ENCODE measurements at regions not wholly inside any gene's neighbourhood (a gene's known extent, or its start where the extent isn't known, plus 50 kb on each side); places are given as distances from the start of the nearest gene placed in this dataset.
A peak's percentile ranks its signal among the peaks of the same experiment; 100 is the strongest.

DNA sequence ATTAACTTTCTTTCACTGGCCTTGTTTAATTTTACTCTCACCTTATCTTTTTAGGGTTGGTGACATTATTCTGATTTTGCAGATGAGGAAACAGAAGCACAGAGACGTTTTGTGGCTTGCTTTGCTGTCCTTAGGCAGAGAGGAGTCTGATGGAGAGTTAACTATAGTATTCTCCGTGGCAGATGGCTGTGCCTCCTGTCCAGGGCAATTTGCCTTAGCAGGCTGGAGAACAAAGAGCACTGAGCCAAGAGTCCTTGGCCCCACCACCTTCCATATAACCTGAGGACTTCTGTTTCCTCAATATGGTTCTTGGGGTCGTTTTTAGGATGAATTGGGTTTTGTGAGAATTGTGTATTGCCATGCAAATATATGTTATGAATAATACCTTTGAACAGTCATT is 71.4 kb upstream of the BACH2 start:
- H4K20me1 ChIP-seq (ENCODE audit: insufficient read depth, low read length) = no peaks in the 10 kb centered on the region
- peaks cover 18% of the 10 kb centered on the region for H3K4me1 Mint-ChIP-seq (ENCODE audit: low read depth, unreplicated experiment)
- H3K9ac ChIP-seq (ENCODE audit: low read length) = peak overlapping the region; percentile 78
- no peak overlapping the region for H3K4me3 Mint-ChIP-seq (ENCODE audit: unreplicated experiment)
- H3K36me3 Mint-ChIP-seq (ENCODE audit: low read depth, unreplicated experiment) = no peaks in the 10 kb centered on the region
- peaks cover 14% of the 10 kb centered on the region for H3K4me1 ChIP-seq (ENCODE audit: insufficient read depth, low read length)
- no peaks in the 10 kb centered on the region for H3K36me3 ChIP-seq (ENCODE audit: insufficient read depth, low read length)
- no peaks in the 10 kb centered on the region for H3K9me3 ChIP-seq (ENCODE audit: insufficient read depth, low read depth, low read length)
- FAIRE-seq = no peak
- peak overlapping the region; percentile 73 for H3K4me2 ChIP-seq (ENCODE audit: low read length)
- peak overlapping the region; percentile 97 for H3K27ac ChIP-seq (ENCODE audit: low read depth, low read length)
- no peak overlapping the region for H3K4me3 ChIP-seq (ENCODE audit: insufficient read depth, low read depth, low read length)
- TF ChIP-seq EZH2 (IDR thresholded peaks at IDR 0.05; ENCODE audit: insufficient read depth, low read length) = no peak
- TF ChIP-seq, protein P1, sequence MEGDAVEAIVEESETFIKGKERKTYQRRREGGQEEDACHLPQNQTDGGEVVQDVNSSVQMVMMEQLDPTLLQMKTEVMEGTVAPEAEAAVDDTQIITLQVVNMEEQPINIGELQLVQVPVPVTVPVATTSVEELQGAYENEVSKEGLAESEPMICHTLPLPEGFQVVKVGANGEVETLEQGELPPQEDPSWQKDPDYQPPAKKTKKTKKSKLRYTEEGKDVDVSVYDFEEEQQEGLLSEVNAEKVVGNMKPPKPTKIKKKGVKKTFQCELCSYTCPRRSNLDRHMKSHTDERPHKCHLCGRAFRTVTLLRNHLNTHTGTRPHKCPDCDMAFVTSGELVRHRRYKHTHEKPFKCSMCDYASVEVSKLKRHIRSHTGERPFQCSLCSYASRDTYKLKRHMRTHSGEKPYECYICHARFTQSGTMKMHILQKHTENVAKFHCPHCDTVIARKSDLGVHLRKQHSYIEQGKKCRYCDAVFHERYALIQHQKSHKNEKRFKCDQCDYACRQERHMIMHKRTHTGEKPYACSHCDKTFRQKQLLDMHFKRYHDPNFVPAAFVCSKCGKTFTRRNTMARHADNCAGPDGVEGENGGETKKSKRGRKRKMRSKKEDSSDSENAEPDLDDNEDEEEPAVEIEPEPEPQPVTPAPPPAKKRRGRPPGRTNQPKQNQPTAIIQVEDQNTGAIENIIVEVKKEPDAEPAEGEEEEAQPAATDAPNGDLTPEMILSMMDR (IDR thresholded peaks at IDR 0.05; ENCODE audit: insufficient read depth, low read depth, low read length) = no peak
- peaks cover 4% of the 10 kb centered on the region for H3K27me3 ChIP-seq (ENCODE audit: insufficient read depth, low read length)
- no peaks in the 10 kb centered on the region for H3K9me3 Mint-ChIP-seq (ENCODE audit: unreplicated experiment)
- H3K27me3 Mint-ChIP-seq (ENCODE audit: low read depth, unreplicated experiment) = no peaks in the 10 kb centered on the region
- no peaks in the 10 kb centered on the region for H3K79me2 ChIP-seq (ENCODE audit: insufficient read depth, low read length)
- H2AFZ ChIP-seq (ENCODE audit: low read depth, low read length) = no peak overlapping the region
- no peak for DNase-seq (ENCODE audit: low read depth)
- H3K27ac Mint-ChIP-seq (ENCODE audit: unreplicated experiment) = peak overlapping the region; percentile 99

DNA sequence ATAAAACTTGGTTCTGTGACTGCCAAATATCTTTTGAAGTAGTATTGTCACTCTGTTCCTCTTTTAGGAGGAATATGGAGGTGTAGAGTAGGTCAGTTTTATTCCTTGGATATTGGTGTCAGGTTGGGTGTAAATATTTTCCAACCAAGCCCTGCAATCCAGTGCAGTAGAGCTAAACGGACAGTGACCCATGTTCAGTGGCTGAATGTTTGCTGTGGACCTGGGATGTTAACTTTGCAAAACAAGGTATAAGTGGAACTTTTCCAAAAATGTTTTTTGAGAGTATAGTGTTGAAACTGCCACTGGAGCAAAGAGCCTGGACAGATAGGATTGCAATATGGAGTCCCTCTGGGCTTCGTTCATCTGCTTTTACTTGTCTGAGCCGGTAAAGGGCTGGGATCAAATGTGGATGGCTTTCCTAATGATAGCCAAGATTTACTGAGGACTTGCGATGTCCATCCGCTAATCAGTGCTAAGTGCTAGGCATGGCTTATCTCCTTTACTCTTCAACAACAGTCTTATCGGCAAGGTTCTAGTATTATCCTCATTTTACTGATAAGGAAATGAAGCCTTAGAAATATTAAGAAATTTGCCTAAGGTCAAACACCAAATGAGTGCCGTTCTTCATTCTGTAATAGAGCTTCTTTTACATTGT is 69.0 kb upstream of the BACH2 start:
- FAIRE-seq (no peak), DNase-seq (ENCODE audit: low read depth) (no peak)
- Histone ChIP-seq H3K4me2 (ENCODE audit: low read length) (no peak overlapping the region), H2AFZ (ENCODE audit: low read depth, low read length) (no peak overlapping the region), H3K4me1 (ENCODE audit: insufficient read depth, low read length) (peaks cover 18% of the 10 kb centered on the region), H4K20me1 (ENCODE audit: insufficient read depth, low read length) (no peaks in the 10 kb centered on the region), H3K9ac (ENCODE audit: low read length) (no peak overlapping the region), H3K4me3 (ENCODE audit: insufficient read depth, low read depth, low read length) (no peak overlapping the region), H3K27ac (ENCODE audit: low read depth, low read length) (no peak overlapping the region), H3K9me3 (ENCODE audit: insufficient read depth, low read depth, low read length) (no peaks in the 10 kb centered on the region), H3K27me3 (ENCODE audit: insufficient read depth, low read length) (peaks cover 4% of the 10 kb centered on the region), H3K79me2 (ENCODE audit: insufficient read depth, low read length) (no peaks in the 10 kb centered on the region), H3K36me3 (ENCODE audit: insufficient read depth, low read length) (no peaks in the 10 kb centered on the region)
- no peak for TF ChIP-seq EZH2 (IDR thresholded peaks at IDR 0.05; ENCODE audit: insufficient read depth, low read length)
- TF ChIP-seq, protein P1 (IDR thresholded peaks at IDR 0.05; ENCODE audit: insufficient read depth, low read depth, low read length) = no peak
- Mint-ChIP-seq H3K9me3 (ENCODE audit: unreplicated experiment) (no peaks in the 10 kb centered on the region), H3K36me3 (ENCODE audit: low read depth, unreplicated experiment) (no peaks in the 10 kb centered on the region), H3K27ac (ENCODE audit: unreplicated experiment) (no peak overlapping the region), H3K4me1 (ENCODE audit: low read depth, unreplicated experiment) (peaks cover 19% of the 10 kb centered on the region), H3K4me3 (ENCODE audit: unreplicated experiment) (no peak overlapping the region), H3K27me3 (ENCODE audit: low read depth, unreplicated experiment) (no peaks in the 10 kb centered on the region)

DNA sequence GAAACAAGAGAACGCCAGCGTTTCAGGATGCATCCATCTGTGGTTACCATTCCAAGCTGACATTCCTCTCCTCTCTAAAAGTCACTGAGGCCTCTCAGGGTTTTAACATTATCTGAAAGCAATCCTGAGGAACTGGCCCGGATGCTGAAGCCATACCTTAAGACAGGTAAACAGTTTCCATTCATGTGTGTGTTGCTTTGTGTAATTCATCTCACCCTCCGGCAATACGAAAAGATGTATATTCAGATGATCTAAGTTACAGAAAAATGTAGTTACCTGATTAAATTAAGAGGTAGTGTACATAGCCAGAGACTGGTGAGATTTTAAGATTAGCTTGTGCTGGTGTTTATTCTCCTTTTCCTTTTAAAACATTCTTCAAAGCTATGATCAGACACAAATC is 68.4 kb upstream of the BACH2 start:
- Histone ChIP-seq H4K20me1 (ENCODE audit: insufficient read depth, low read length) (no peaks in the 10 kb centered on the region), H2AFZ (ENCODE audit: low read depth, low read length) (no peak overlapping the region), H3K27ac (ENCODE audit: low read depth, low read length) (no peak overlapping the region), H3K36me3 (ENCODE audit: insufficient read depth, low read length) (no peaks in the 10 kb centered on the region), H3K79me2 (ENCODE audit: insufficient read depth, low read length) (no peaks in the 10 kb centered on the region), H3K4me1 (ENCODE audit: insufficient read depth, low read length) (peaks cover 16% of the 10 kb centered on the region), H3K27me3 (ENCODE audit: insufficient read depth, low read length) (peaks cover 4% of the 10 kb centered on the region), H3K9me3 (ENCODE audit: insufficient read depth, low read depth, low read length) (no peaks in the 10 kb centered on the region), H3K4me3 (ENCODE audit: insufficient read depth, low read depth, low read length) (no peak overlapping the region), H3K4me2 (ENCODE audit: low read length) (no peak overlapping the region), H3K9ac (ENCODE audit: low read length) (no peak overlapping the region)
- TF ChIP-seq, protein P1 (IDR thresholded peaks at IDR 0.05; ENCODE audit: insufficient read depth, low read depth, low read length) = no peak
- no peak for TF ChIP-seq EZH2 (IDR thresholded peaks at IDR 0.05; ENCODE audit: insufficient read depth, low read length)
- peaks cover 12% of the 10 kb centered on the region for H3K4me1 Mint-ChIP-seq (ENCODE audit: low read depth, unreplicated experiment)
- no peak overlapping the region for H3K4me3 Mint-ChIP-seq (ENCODE audit: unreplicated experiment)
- DNase-seq (ENCODE audit: low read depth) (no peak), FAIRE-seq (no peak)
- peak overlapping the region; percentile 27 for H3K27ac Mint-ChIP-seq (ENCODE audit: unreplicated experiment)
- H3K27me3 Mint-ChIP-seq (ENCODE audit: low read depth, unreplicated experiment) = no peaks in the 10 kb centered on the region
- no peaks in the 10 kb centered on the region for H3K9me3 Mint-ChIP-seq (ENCODE audit: unreplicated experiment)
- no peaks in the 10 kb centered on the region for H3K36me3 Mint-ChIP-seq (ENCODE audit: low read depth, unreplicated experiment)
